Smooth muscle cell (in vitro differentiated cells): ENCODE measurements at regions not wholly inside any gene's neighbourhood (a gene's known extent, or its start where the extent isn't known, plus 50 kb on each side); places are given as distances from the start of the nearest gene placed in this dataset.

ENCODE experiments used
- DNase-seq: peaks from one replicate; lab custom pipeline; 2025; ENCODE audit not compliant: unreplicated experiment; lab: John Stamatoyannopoulos, UW
- H2AFZ ChIP-seq: fragments of 200-600 bp; sonication (generic); 2 replicates; pipeline ENCODE4 v1.6.0; 2016; ENCODE audit warnings: antibody characterized with exemption, low read depth, mild to moderate bottlenecking
- H3F3A ChIP-seq: fragments of 200-600 bp; sonication (generic); 2 replicates; pipeline ENCODE4 v1.6.0; 2017; ENCODE audit warnings: antibody characterized with exemption, low read depth
- H3K27ac ChIP-seq: fragments of 200-600 bp; sonication (generic); 2 replicates; pipeline ENCODE4 v1.5.1; 2016; ENCODE audit warnings: low read depth, mild to moderate bottlenecking
- H3K27me3 ChIP-seq: fragments of 200-600 bp; sonication (generic); 2 replicates; pipeline ENCODE4 v1.6.1; 2016; ENCODE audit warnings: low read depth, mild to moderate bottlenecking
- H3K36me3 ChIP-seq: fragments of 200-600 bp; sonication (generic); 2 replicates; pipeline ENCODE4 v1.5.1; 2016; ENCODE audit warnings: low read depth
- H3K4me1 ChIP-seq: fragments of 200-600 bp; sonication (generic); 2 replicates; pipeline ENCODE4 v1.5.1; 2016; ENCODE audit warnings: low read depth
- H3K4me2 ChIP-seq: fragments of 200-600 bp; sonication (generic); 2 replicates; pipeline ENCODE4 v1.6.0; 2016; ENCODE audit warnings: mild to moderate bottlenecking
- H3K4me3 ChIP-seq: fragments of 200-600 bp; sonication (generic); 2 replicates; pipeline ENCODE4 v1.5.1; 2016; ENCODE audit warnings: mild to moderate bottlenecking
- H3K79me2 ChIP-seq: fragments of 200-600 bp; sonication (generic); 2 replicates; pipeline ENCODE4 v1.6.0; 2016; ENCODE audit warnings: low read depth, mild to moderate bottlenecking
- H3K9ac ChIP-seq: fragments of 200-600 bp; sonication (generic); 2 replicates; pipeline ENCODE4 v1.6.0; 2016; ENCODE audit warnings: low read depth
- H3K9me3 ChIP-seq: fragments of 200-600 bp; sonication (generic); replicated peaks from 2 replicates; pipeline ENCODE4 v1.5.1; 2016; ENCODE audit warnings: low read depth
- H4K20me1 ChIP-seq: fragments of 200-600 bp; sonication (generic); 2 replicates; pipeline ENCODE4 v1.6.0; 2016; ENCODE audit warnings: low read depth
- WGBS: methylation state at CpG from one replicate; pipeline ENCODE4 v1.1.7; 2016; ENCODE audit warnings: low lambda C conversion rate; 5-methylcytosine and 5-hydroxymethylcytosine counted together
- TF ChIP-seq, protein P1 (sequence below): fragments of 200-600 bp; sonication (generic); IDR thresholded peaks from 2 replicates; pipeline ENCODE4 v1.5.1; 2017; ENCODE audit warnings: borderline replicate concordance, mild to moderate bottlenecking, antibody characterized with exemption; ENCODE audit not compliant: insufficient read depth, poor library complexity, severe bottlenecking

GRCh38 chr5:160956051-160956450 is 104.0 kb upstream of the ATP10B start:
- DNase-seq: no peak
- no peak overlapping the region for H2AFZ ChIP-seq
- 68% methylated on average over 1 of the region's 1 CpG for WGBS
- H3K79me2 ChIP-seq: no peaks in the 10 kb centered on the region
- no peaks in the 10 kb centered on the region for H4K20me1 ChIP-seq
- H3K27ac ChIP-seq: no peak overlapping the region
- no peak overlapping the region for H3K4me3 ChIP-seq
- no peak overlapping the region for H3K9ac ChIP-seq
- H3K36me3 ChIP-seq: no peaks in the 10 kb centered on the region
- H3K27me3 ChIP-seq: no peaks in the 10 kb centered on the region
- no peaks in the 10 kb centered on the region for H3K4me1 ChIP-seq
- H3K9me3 ChIP-seq: no peaks in the 10 kb centered on the region
- H3F3A ChIP-seq: no peaks in the 10 kb centered on the region
- H3K4me2 ChIP-seq: no peak overlapping the region
- TF ChIP-seq, protein P1, sequence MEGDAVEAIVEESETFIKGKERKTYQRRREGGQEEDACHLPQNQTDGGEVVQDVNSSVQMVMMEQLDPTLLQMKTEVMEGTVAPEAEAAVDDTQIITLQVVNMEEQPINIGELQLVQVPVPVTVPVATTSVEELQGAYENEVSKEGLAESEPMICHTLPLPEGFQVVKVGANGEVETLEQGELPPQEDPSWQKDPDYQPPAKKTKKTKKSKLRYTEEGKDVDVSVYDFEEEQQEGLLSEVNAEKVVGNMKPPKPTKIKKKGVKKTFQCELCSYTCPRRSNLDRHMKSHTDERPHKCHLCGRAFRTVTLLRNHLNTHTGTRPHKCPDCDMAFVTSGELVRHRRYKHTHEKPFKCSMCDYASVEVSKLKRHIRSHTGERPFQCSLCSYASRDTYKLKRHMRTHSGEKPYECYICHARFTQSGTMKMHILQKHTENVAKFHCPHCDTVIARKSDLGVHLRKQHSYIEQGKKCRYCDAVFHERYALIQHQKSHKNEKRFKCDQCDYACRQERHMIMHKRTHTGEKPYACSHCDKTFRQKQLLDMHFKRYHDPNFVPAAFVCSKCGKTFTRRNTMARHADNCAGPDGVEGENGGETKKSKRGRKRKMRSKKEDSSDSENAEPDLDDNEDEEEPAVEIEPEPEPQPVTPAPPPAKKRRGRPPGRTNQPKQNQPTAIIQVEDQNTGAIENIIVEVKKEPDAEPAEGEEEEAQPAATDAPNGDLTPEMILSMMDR: no peak

DNA sequence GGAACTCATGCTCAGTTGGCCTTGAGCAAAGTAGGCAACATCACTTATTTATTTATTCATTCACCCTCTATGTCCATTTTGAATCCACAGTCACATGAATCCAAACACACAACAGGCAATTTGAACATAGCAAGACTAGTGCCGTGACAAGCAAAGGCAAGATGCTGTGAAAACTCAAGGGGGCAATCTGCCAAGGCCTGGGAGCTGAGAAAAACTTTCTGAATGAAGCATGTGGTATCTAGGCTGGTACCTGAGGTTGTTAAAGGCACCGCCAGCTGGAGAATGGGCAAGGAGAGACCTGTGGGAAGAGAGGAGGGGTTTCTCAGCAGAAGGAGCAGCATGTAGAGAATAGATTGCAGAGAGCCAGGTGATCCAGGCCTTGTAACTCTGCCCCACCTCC is 98.3 kb upstream of the ATP10B start:
- Histone ChIP-seq H3K4me3 (no peak overlapping the region), H3K9me3 (no peaks in the 10 kb centered on the region), H3K27ac (no peak overlapping the region), H3K9ac (no peak overlapping the region), H4K20me1 (no peaks in the 10 kb centered on the region), H3K4me2 (no peak overlapping the region), H3K4me1 (no peaks in the 10 kb centered on the region), H3K79me2 (no peaks in the 10 kb centered on the region), H3K27me3 (no peaks in the 10 kb centered on the region), H3F3A (no peaks in the 10 kb centered on the region), H2AFZ (no peak overlapping the region), H3K36me3 (no peaks in the 10 kb centered on the region)
- TF ChIP-seq, protein P1: no peak
- no peak for DNase-seq
- 45% methylated on average over 2 of the region's 2 CpGs for WGBS

DNA sequence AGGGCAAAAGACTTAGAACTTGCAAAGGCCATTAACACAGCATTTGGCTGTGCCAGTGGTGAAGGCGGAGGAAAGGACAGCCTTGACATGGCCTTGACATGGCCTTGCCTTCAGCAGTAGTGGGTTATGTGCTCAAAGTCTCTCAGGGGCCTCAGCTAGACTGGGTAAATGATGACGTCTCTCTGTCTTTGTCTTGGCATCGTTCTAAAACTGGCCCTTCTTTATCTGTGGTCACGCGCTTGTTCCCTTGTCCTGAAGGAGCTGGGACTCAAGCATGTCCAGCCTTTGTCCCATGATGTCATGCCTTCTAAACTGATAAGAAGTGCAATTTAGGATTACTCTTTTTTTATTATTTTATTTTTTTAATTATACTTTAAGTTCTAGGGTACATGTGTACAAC is 88.7 kb upstream of the ATP10B start:
- WGBS: 87% methylated on average over 5 of the region's 5 CpGs
- Histone ChIP-seq H3K4me2 (no peak overlapping the region), H3K4me1 (no peaks in the 10 kb centered on the region), H3K9me3 (no peaks in the 10 kb centered on the region), H3K36me3 (no peaks in the 10 kb centered on the region), H3F3A (no peaks in the 10 kb centered on the region), H3K4me3 (no peak overlapping the region), H3K79me2 (no peaks in the 10 kb centered on the region), H3K27ac (no peak overlapping the region), H3K27me3 (no peaks in the 10 kb centered on the region), H4K20me1 (no peaks in the 10 kb centered on the region), H3K9ac (no peak overlapping the region), H2AFZ (no peak overlapping the region)
- DNase-seq: no peak
- TF ChIP-seq, protein P1: no peak

DNA sequence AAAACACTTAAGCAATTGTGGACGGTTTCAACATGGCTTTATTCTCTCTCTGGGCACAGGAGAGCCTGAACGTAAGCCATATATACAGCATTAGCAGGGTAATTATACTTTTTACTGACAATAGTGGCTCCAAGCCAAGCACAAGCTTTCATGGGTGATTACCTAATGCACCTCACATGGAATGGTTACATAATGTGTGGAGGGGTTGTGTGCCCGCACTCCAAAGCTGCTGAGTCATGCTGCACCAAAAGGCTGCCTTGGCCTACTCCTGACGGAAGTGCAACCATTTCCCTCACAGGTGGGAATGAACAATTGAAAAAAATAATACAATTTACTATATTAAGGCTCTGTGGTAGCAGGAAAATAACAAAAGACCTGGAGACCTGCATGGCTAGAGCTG is 86.5 kb upstream of the ATP10B start:
- H3K79me2 ChIP-seq: no peaks in the 10 kb centered on the region
- no peak overlapping the region for H3K27ac ChIP-seq
- H3K9ac ChIP-seq: no peak overlapping the region
- no peak overlapping the region for H3K4me3 ChIP-seq
- WGBS: 77% methylated on average over 4 of the region's 4 CpGs
- no peak for DNase-seq
- no peaks in the 10 kb centered on the region for H4K20me1 ChIP-seq
- H3K27me3 ChIP-seq: no peaks in the 10 kb centered on the region
- H3K36me3 ChIP-seq: no peaks in the 10 kb centered on the region
- no peaks in the 10 kb centered on the region for H3K4me1 ChIP-seq
- no peak overlapping the region for H2AFZ ChIP-seq
- H3K4me2 ChIP-seq: no peak overlapping the region
- TF ChIP-seq, protein P1: no peak
- H3F3A ChIP-seq: no peaks in the 10 kb centered on the region
- H3K9me3 ChIP-seq: no peaks in the 10 kb centered on the region
